Pancreas (tissue), 10 donors: ENCODE measurements at regions not wholly inside any gene's neighbourhood (a gene's known extent, or its start where the extent isn't known, plus 50 kb on each side); places are given as distances from the start of the nearest gene placed in this dataset.
"Not testable (repeated sequence)": the region's sequence is repeated elsewhere in the genome, so short reads cannot be mapped to it uniquely, and the experiment has no call there.

Experiments used
- ATAC-seq, 4 donors: fragments of 200-7000 bp; cut with Tn5 transposase; one replicate each; pipeline versions ENCODE4 v1.8.0 to v1.9.1; 2020; ENCODE audit warnings: mild to moderate bottlenecking in 4 of 4, moderate library complexity in 4 of 4
- DNase-seq, 6 donors: peaks; one replicate each; pipeline ENCODE4 v3.0.0-alpha.2; 2020
- FAIRE-seq: peaks from 2 replicates; lab custom pipeline; 2012; peaks lifted over from hg19 to GRCh38; lab: Jason Lieb, UNC
- H3K27ac ChIP-seq, 4 donors: fragments of 200-600 bp; sonication (generic); 1 replicate in 3 of 4; 2 replicates in 1 of 4; pipeline versions ENCODE4 v1.5.0 to v1.8.0; 2020
- H3K27me3 ChIP-seq, 4 donors: fragments of 200-600 bp; one replicate each; pipeline ENCODE4 v1.8.0; 2021
- H3K36me3 ChIP-seq, 3 donors: fragments of 200-600 bp; sonication (generic) in 1 of 3; one replicate each; pipeline versions ENCODE4 v1.5.0 to v1.8.0; 2020 to 2021
- H3K4me1 ChIP-seq, 3 donors: fragments of 200-600 bp; one replicate each; pipeline ENCODE4 v1.8.0; 2021
- H3K4me3 ChIP-seq, 4 donors: fragments of 200-600 bp; sonication (generic) in 2 of 4; one replicate each; pipeline versions ENCODE4 v1.5.0 to v1.8.0; 2020 to 2021
- H3K9me3 ChIP-seq, 4 donors: fragments of 200-600 bp; one replicate each; pipeline ENCODE4 v1.8.0; 2021
- CTCF ChIP-seq, 4 donors: fragments of 200-600 bp; sonication (generic) in 3 of 4; IDR thresholded peaks; one replicate each; pipeline versions ENCODE4 v1.5.0 to v1.8.0; 2021; ENCODE audit warnings: antibody characterized with exemption in 4 of 4
- WGBS, 2 donors: extraction: QIAGEN DNeasy Blood & Tissue Kit; methylation state at CpG; one replicate each; pipeline ENCODE4 v1.1.7; 2013; 5-methylcytosine and 5-hydroxymethylcytosine counted together
- intact Hi-C, 3 donors: fragments of 100-400 bp; cut with DNase I; formaldehyde crosslinking; loops; one replicate each; pipeline versions ENCODE4 v1.11.1 to v1.14.2; 2022
- donor health status: healthy with polysubstance abuse.
- donor health status: DM: no; HTN: no; CAD: no; lungs with moderate emphysema.
- donor health status: DM: no; HTN: no; CAD: no.
- donor health status: control.
- donor health status: control.
- donor health status: Bipolar disorder and iron deficiency.
- donor health status: DM: yes; HTN: yes; CAD: no.
- donor health status: DM: no; HTN: no; CAD: no.
- donor health status: DM: no; HTN: no; CAD: no.
- donor health status: DM: yes; HTN: yes; CAD: no.

- H3K4me1 ChIP-seq, FAIRE-seq, intact Hi-C loops, ATAC-seq, H3K4me3 ChIP-seq, DNase-seq, H3K27ac ChIP-seq, H3K27me3 ChIP-seq, H3K9me3 ChIP-seq, H3K36me3 ChIP-seq: not testable (repeated sequence)
- 71 to 80% methylated on average over 19 to 22 of the region's 23 CpGs for WGBS, 2 donors
Observed at GRCh38 chr16:29143739-29144668, 159.2 kb downstream of the LAT start.

GRCh38 chr16:29142506-29142905, 157.7 kb downstream of the LAT start:
- H3K27ac ChIP-seq, H3K9me3 ChIP-seq, H3K27me3 ChIP-seq, FAIRE-seq, H3K36me3 ChIP-seq, H3K4me1 ChIP-seq, H3K4me3 ChIP-seq, ATAC-seq, DNase-seq, intact Hi-C loops: not testable (repeated sequence)
- 66 to 67% methylated on average over 14 of the region's 14 CpGs for WGBS, 2 donors

GRCh38 chr16:29141586-29142324, 156.9 kb downstream of the LAT start:
- H3K27me3 ChIP-seq, result no peaks in the 10 kb centered on the region
- no peak overlapping the region for H3K4me3 ChIP-seq
- FAIRE-seq, result no peak
- H3K4me1 ChIP-seq, result no peaks in the 10 kb centered on the region
- WGBS, 2 donors, result 66 to 70% methylated on average over 35 of the region's 35 CpGs
- H3K36me3 ChIP-seq, result no peaks in the 10 kb centered on the region
- no peak for ATAC-seq
- no peak for DNase-seq
- intact Hi-C loops, result no loop called here
- no peak for TF ChIP-seq CTCF (IDR thresholded peaks at IDR 0.05)
- no peaks in the 10 kb centered on the region for H3K9me3 ChIP-seq
- no peak overlapping the region for H3K27ac ChIP-seq

GRCh38 chr16:29141121-29141520, 156.3 kb downstream of the LAT start:
- DNase-seq, H3K27me3 ChIP-seq, H3K36me3 ChIP-seq, H3K4me1 ChIP-seq, H3K4me3 ChIP-seq, H3K27ac ChIP-seq, H3K9me3 ChIP-seq, intact Hi-C loops, ATAC-seq, FAIRE-seq: not testable (repeated sequence)
- 77 to 83% methylated on average over 12 of the region's 12 CpGs for WGBS, 2 donors

- peak in 1 of 6 donors; percentile 32 for DNase-seq
- WGBS, 2 donors, result 59 to 68% methylated on average over 41 to 44 of the region's 44 CpGs
- H3K36me3 ChIP-seq, intact Hi-C loops, H3K4me1 ChIP-seq, H3K4me3 ChIP-seq, ATAC-seq, FAIRE-seq, H3K27me3 ChIP-seq, H3K27ac ChIP-seq, H3K9me3 ChIP-seq: not testable (repeated sequence)
Observed at GRCh38 chr16:29139901-29140855, 155.3 kb downstream of the LAT start.

- Histone ChIP-seq H3K4me3 (no peak overlapping the region), H3K27me3 (no peaks in the 10 kb centered on the region), H3K4me1 (no peaks in the 10 kb centered on the region), H3K9me3 (no peaks in the 10 kb centered on the region), H3K27ac (no peak overlapping the region), H3K36me3 (no peaks in the 10 kb centered on the region)
- FAIRE-seq, result no peak
- 34 to 40% methylated on average over 17 of the region's 17 CpGs for WGBS, 2 donors
- intact Hi-C loops, result no loop called here
- peak in 1 of 6 donors; percentile 32 for DNase-seq
- ATAC-seq, result no peak
- no peak for TF ChIP-seq CTCF (IDR thresholded peaks at IDR 0.05)
Observed at GRCh38 chr16:29139261-29139802, 154.5 kb downstream of the LAT start.

- H3K36me3 ChIP-seq, ATAC-seq, H3K27me3 ChIP-seq, H3K27ac ChIP-seq, H3K4me1 ChIP-seq, H3K9me3 ChIP-seq, H3K4me3 ChIP-seq, FAIRE-seq, intact Hi-C loops: not testable (repeated sequence)
- peak in 1 of 6 donors; percentile 15 for DNase-seq
- 53 to 63% methylated on average over 11 of the region's 11 CpGs for WGBS, 2 donors
Observed at GRCh38 chr16:29138698-29139097, 153.8 kb downstream of the LAT start.

GRCh38 chr16:29137894-29138662, 153.2 kb downstream of the LAT start:
- ATAC-seq, H3K27me3 ChIP-seq, H3K27ac ChIP-seq, H3K4me1 ChIP-seq, H3K9me3 ChIP-seq, H3K36me3 ChIP-seq, intact Hi-C loops, FAIRE-seq, H3K4me3 ChIP-seq: not testable (repeated sequence)
- WGBS, 2 donors, result 55 to 71% methylated on average over 26 of the region's 26 CpGs
- DNase-seq, result peak in 1 of 6 donors; percentile 34
